ENCODE measurements at regions not wholly inside any gene's neighbourhood (a gene's known extent, or its start where the extent isn't known, plus 50 kb on each side); places are given as distances from the start of the nearest gene placed in this dataset.

DNA sequence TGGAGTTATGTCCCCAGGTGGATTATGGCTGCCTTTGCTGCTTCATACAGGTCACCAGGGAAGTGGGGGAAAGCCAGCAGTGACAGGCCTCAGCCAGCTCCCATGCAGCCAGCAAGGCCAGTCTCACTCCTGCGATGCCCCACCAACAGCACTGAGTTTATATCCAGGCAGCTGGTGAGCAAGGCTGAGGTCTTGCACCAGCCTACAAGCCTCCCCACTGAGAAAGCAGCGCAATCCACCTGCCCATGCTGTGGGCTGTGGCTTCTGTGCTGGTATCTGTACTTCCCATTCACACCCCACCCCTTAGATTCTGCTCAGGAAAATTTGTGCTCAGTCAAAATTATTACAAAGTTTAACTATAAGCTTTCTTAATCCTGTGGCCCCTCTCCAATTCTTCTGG lies 153.5 kb downstream of the HHIP start:
- DNase-seq (ENCODE audit: low read depth, low spot score) (no peak), FAIRE-seq (no peak)
- Histone ChIP-seq H3K4me3 (ENCODE audit: control insufficient read depth in 2 of 3, extremely low read depth in 1 of 3, insufficient read depth in 2 of 3, low read depth in 1 of 3, low read length in 3 of 3) (no peak overlapping the region), H3K27me3 (ENCODE audit: control insufficient read depth, extremely low read depth, insufficient read depth, low read length) (no peaks in the 10 kb centered on the region), H3K4me2 (ENCODE audit: control insufficient read depth, extremely low read depth, insufficient read depth, low read depth, low read length) (no peak overlapping the region), H4K20me1 (ENCODE audit: control insufficient read depth, extremely low read depth, insufficient read depth, low read length) (no peaks in the 10 kb centered on the region), H3K27ac (ENCODE audit: control insufficient read depth, insufficient read depth, low read length) (no peak overlapping the region), H3K9ac (ENCODE audit: control insufficient read depth, extremely low read depth, insufficient read depth, low read length) (no peak overlapping the region), H3K9me1 (ENCODE audit: control insufficient read depth, extremely low read depth, insufficient read depth, low read length) (no peaks in the 10 kb centered on the region), H2AFZ (ENCODE audit: control insufficient read depth, low read length) (no peak overlapping the region), H3K9me3 (ENCODE audit: control insufficient read depth, low read depth, low read length) (no peaks in the 10 kb centered on the region), H3K4me1 (ENCODE audit: control insufficient read depth, extremely low read depth, insufficient read depth, low read length) (no peaks in the 10 kb centered on the region), H3K36me3 (ENCODE audit: control insufficient read depth in 2 of 2, extremely low read depth in 1 of 2, insufficient read depth in 2 of 2, low read length in 2 of 2) (no peaks in the 10 kb centered on the region), H3K79me2 (ENCODE audit: control insufficient read depth, insufficient read depth, low read length) (no peaks in the 10 kb centered on the region)
- dilution Hi-C loops (cut with MboI; ENCODE audit: extremely low pct_ligation_motif_present, low sequenced_read_pairs) = no loop called here
- TF ChIP-seq EZH2 (IDR thresholded peaks at IDR 0.05; ENCODE audit: low read length) = no peak
- TF ChIP-seq CTCF (optimal IDR thresholded peaks at IDR 0.05 in 1 of 3, IDR thresholded peaks at IDR 0.05 in 1 of 3, conservative IDR thresholded peaks at IDR 0.05 in 1 of 3; ENCODE audit: extremely low read depth in 1 of 3, insufficient read depth in 2 of 3, low read length in 3 of 3) = no peak

DNA sequence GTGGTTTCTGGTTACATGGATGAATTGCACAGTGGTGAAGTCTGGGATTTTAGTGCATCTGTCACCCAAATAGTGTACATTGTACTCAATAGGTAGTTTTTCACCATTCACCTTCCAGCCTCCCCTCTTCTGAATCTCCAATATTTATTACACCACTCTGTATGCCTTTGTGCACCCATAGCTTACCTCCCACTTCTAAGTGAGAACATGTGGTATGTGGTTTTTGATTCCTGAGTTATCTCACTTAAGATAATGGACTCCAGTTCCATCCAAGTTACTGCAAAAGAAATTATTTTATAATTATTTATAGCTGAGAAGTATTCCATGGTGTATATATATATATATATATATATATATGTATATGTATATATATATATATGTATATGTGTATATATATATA lies 155.8 kb downstream of the HHIP start:
- Histone ChIP-seq H3K27me3 (ENCODE audit: control insufficient read depth, extremely low read depth, insufficient read depth, low read length) (no peaks in the 10 kb centered on the region), H3K4me3 (ENCODE audit: control insufficient read depth in 2 of 3, extremely low read depth in 1 of 3, insufficient read depth in 2 of 3, low read depth in 1 of 3, low read length in 3 of 3) (no peak overlapping the region), H3K36me3 (ENCODE audit: control insufficient read depth in 2 of 2, extremely low read depth in 1 of 2, insufficient read depth in 2 of 2, low read length in 2 of 2) (no peaks in the 10 kb centered on the region), H3K4me1 (ENCODE audit: control insufficient read depth, extremely low read depth, insufficient read depth, low read length) (no peaks in the 10 kb centered on the region), H3K9me1 (ENCODE audit: control insufficient read depth, extremely low read depth, insufficient read depth, low read length) (no peaks in the 10 kb centered on the region), H3K9me3 (ENCODE audit: control insufficient read depth, low read depth, low read length) (no peaks in the 10 kb centered on the region), H3K79me2 (ENCODE audit: control insufficient read depth, insufficient read depth, low read length) (no peaks in the 10 kb centered on the region), H4K20me1 (ENCODE audit: control insufficient read depth, extremely low read depth, insufficient read depth, low read length) (no peaks in the 10 kb centered on the region), H3K27ac (ENCODE audit: control insufficient read depth, insufficient read depth, low read length) (no peak overlapping the region), H3K9ac (ENCODE audit: control insufficient read depth, extremely low read depth, insufficient read depth, low read length) (no peak overlapping the region), H2AFZ (ENCODE audit: control insufficient read depth, low read length) (no peak overlapping the region), H3K4me2 (ENCODE audit: control insufficient read depth, extremely low read depth, insufficient read depth, low read depth, low read length) (no peak overlapping the region)
- TF ChIP-seq EZH2 (IDR thresholded peaks at IDR 0.05; ENCODE audit: low read length) (no peak), CTCF (optimal IDR thresholded peaks at IDR 0.05 in 1 of 3, IDR thresholded peaks at IDR 0.05 in 1 of 3, conservative IDR thresholded peaks at IDR 0.05 in 1 of 3; ENCODE audit: extremely low read depth in 1 of 3, insufficient read depth in 2 of 3, low read length in 3 of 3) (no peak)
- no peak for FAIRE-seq
- DNase-seq (ENCODE audit: low read depth, low spot score) = no peak
- dilution Hi-C loops (cut with MboI; ENCODE audit: extremely low pct_ligation_motif_present, low sequenced_read_pairs) = no loop called here

Measured in keratinocyte (primary cell).